AG10803 (cell line): ENCODE measurements at regions not wholly inside any gene's neighbourhood (a gene's known extent, or its start where the extent isn't known, plus 50 kb on each side); places are given as distances from the start of the nearest gene placed in this dataset.
"Not testable (repeated sequence)": the region's sequence is repeated elsewhere in the genome, so short reads cannot be mapped to it uniquely, and the experiment has no call there.

Experiments
- DNase-seq: peaks from one replicate; pipeline ENCODE4 v3.0.0; 2010; ENCODE audit warnings: low read depth
- H3K4me3 ChIP-seq: 2 replicates; pipeline ENCODE4 v1.5.1; 2011; ENCODE audit warnings: mild to moderate bottlenecking, low read length, control low read depth
- TF ChIP-seq, protein P1 (sequence below): conservative IDR thresholded peaks from 2 replicates; pipeline ENCODE4 v1.5.1; 2011; ENCODE audit warnings: mild to moderate bottlenecking, low read length, control low read depth, inconsistent platforms

DNA sequence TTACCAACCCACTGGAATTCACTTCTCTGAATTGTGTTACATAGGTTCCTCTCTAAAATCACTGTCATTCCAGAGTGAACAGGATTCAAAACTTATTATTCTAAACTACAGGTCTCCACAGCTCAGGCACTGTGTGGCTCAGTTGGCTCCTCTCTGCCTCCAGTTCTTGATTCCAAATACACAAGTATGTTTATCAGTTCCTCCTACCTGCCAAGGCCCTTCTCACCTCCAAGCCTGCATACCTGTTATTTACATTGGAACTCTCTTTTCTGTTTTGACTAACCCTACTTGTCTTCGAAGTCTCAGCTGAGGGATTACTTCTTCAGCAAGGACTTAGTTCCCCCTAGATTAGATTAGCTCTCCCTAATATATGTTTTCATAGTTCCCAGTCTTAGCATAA is 397.6 kb upstream of the TMTC1 start:
- H3K4me3 ChIP-seq, result no peak overlapping the region
- TF ChIP-seq, protein P1, sequence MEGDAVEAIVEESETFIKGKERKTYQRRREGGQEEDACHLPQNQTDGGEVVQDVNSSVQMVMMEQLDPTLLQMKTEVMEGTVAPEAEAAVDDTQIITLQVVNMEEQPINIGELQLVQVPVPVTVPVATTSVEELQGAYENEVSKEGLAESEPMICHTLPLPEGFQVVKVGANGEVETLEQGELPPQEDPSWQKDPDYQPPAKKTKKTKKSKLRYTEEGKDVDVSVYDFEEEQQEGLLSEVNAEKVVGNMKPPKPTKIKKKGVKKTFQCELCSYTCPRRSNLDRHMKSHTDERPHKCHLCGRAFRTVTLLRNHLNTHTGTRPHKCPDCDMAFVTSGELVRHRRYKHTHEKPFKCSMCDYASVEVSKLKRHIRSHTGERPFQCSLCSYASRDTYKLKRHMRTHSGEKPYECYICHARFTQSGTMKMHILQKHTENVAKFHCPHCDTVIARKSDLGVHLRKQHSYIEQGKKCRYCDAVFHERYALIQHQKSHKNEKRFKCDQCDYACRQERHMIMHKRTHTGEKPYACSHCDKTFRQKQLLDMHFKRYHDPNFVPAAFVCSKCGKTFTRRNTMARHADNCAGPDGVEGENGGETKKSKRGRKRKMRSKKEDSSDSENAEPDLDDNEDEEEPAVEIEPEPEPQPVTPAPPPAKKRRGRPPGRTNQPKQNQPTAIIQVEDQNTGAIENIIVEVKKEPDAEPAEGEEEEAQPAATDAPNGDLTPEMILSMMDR, result no peak
- no peak for DNase-seq

DNA sequence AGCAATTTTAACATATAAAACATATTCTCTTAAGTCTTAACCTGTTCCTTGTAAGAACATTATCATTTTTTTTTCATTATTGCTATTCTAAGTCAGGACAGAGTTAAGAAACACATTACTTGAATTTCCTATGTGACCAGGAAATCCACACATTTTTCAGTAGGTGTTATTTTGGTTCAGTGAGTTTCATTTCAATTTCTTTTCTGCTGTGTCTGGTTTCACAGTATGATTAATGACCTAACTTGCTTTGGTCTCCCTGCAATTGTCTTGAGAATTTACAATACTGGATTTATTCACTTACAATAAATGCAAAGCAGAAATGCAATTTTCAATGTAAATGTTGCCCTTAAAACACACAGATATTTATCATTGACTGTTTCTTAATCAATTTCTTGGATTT is 396.9 kb upstream of the TMTC1 start:
- TF ChIP-seq, protein P1, result no peak
- no peak overlapping the region for H3K4me3 ChIP-seq
- DNase-seq, result no peak

DNA sequence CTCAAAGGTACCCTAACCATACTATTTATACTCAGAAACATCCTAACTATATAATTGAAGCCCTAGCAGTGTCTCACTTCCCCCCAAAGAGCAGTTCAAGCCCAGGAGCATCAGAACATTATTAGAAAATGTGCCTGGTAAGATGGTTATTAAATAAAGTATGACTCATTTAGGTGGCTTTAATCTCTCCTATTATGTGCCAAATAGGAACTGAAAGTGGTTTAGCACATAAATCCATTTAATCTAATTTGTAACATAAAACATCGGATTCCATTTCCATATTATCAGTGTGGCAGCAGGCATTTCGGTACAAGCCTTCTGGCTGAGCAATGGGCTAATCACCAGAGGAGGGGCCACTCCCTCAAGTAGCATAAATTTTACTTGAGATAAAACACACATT is 395.2 kb upstream of the TMTC1 start:
- DNase-seq, result no peak
- H3K4me3 ChIP-seq, result no peak overlapping the region
- TF ChIP-seq, protein P1, result no peak

DNA sequence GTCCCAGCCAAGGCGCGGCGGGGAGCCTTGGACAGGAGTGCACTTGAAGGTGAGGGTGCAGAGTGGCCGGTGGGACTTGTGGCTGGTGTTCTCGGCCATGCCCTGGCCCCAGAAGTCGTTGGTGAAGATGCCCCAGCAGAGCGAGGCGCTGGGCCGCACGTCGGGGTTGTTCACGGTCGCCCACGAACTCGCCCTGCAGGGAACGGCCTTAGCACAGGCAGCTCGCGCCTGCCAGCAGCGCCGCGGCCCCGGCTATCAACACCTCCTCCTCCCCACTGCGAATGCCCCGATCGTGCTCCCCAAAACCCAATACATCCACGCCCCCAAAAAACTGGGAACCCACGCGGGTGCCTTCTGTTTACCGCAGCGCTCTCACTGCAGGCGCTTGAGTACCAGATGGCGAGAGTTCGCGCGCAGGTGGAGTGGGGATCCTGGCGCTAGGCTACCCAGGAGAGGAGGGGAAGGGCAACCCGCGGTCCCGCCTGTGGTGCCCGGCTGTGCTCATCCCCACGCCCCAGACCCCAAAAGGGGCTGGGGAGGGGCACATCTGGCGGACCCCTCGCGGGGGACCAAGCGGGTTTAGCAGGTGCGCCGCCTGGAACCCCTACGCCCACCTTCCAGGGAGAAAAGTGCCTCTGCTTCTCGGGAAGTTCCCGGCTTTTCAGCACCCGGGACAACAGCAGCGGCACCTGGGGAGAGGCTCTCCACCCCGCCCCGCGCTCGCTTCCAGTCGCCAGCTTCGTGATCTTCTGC is 386.3 kb upstream of the TMTC1 start:
- TF ChIP-seq, protein P1, result no peak
- no peak overlapping the region for H3K4me3 ChIP-seq
- no peak for DNase-seq

DNA sequence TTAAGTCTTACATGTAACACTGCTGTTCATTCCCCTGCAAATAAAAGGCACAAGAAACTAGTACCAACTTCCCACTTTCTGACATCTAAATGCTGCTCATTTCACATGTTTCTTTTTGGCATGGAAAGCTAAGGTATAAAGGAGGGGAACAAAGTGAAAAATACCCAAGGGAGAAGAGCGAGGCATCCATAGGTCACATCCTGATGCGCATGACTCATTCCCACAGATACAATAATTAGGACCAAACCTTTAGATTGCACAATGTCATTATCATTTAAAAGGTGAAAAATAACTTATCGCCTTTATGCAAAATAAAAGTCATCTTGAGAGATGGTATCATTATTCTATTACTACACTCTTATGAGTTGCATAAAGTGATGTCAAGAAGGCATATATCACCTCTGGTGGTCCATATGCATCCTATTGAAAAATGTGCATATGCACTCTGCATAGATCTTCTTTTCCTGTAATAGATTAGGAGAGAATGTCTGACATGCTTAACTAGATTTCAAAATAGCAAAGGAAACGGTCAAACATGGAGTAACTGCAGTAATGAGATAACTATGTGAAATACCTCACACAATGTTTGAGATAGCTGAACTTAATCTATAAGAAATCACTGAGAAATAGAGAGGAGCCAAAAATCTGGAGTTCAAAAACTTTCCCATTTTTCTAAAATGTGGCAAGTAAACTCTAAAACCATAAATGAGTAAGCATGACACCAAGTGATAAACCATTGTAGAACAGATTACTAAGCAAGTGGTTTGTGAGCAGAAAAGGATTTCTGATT is 382.5 kb upstream of the TMTC1 start:
- no peak overlapping the region for H3K4me3 ChIP-seq
- DNase-seq, result no peak
- TF ChIP-seq, protein P1, result no peak

DNA sequence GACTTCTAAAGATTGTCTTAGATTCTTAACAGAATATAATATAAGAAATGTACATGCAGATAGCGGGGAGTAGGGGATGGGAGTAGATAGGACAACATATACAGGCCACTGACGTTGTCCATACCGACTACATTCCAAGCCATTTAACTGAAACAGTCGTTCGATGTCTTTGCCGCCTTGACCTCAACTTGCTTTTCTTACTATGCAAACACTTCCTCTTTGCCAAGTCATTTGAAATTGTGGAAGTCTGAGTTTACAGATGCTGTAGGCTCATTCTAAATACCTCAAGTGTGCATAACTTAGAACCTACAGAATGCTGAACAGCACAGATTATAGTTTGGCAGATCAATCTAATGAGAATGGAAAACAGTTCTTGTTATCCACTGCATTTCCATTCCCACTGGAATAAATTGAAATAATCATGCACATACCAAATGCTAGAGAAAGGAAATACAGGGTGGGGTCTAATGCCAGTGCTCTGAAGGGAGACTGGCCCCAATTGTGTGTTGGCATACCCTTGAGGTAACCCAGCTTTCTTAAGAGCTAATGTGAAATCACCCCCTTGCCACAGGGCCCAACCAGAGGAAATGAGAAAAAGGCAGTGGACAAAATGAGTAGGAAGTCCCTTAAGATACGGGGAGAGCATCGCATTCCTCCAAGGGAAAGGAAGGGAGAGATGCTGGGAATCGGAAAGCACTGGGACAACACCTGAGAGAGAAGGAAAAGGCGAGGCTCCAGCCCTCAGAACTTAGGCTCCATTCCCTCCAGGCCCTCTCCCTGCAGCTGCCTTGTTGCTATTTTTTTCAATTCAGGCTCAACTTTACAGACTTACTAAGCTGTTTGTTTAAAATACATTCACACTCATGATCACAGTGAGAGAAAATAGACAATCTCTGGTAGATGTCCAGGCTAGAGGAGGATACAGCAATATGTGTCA is 380.9 kb upstream of the TMTC1 start:
- DNase-seq, result no peak
- no peak overlapping the region for H3K4me3 ChIP-seq
- TF ChIP-seq, protein P1, result no peak

DNA sequence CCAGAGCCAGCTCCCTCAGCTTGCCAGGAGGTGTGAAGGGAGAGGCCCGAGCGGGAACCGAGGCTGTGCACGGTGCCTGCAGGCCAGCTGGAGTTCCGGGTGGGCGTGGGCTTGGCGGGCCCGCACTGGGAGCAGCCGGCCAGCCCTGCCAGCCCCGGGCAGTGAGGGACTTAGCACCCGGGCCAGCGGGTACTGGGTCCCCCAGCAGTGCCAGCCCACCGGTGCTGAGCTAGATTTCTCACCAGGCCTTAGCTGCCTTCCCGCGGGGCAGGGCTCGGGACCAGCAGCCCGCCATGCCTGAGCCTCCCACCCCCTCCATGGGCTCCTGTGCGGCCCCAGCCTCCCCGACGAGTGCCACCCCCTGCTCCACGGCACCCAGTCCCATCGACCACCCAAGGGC is 373.1 kb upstream of the TMTC1 start:
- DNase-seq, H3K4me3 ChIP-seq: not testable (repeated sequence)
